Large intestine (tissue), 3 donors: ENCODE measurements at regions not wholly inside any gene's neighbourhood (a gene's known extent, or its start where the extent isn't known, plus 50 kb on each side); places are given as distances from the start of the nearest gene placed in this dataset.

ENCODE experiments used
- DNase-seq, 2 donors: peaks; one replicate each; pipeline versions ENCODE4 v3.0.0 to v3.0.0-alpha.2; 2013
- H3K27ac ChIP-seq: one replicate; pipeline ENCODE4 v1.5.1; 2013; ENCODE audit warnings: low read length
- H3K27me3 ChIP-seq: 2 replicates; pipeline ENCODE4 v1.6.1; 2013; ENCODE audit warnings: low read length; ENCODE audit not compliant: control insufficient read depth, insufficient read depth
- H3K36me3 ChIP-seq: 2 replicates; pipeline ENCODE4 v1.6.1; 2013; ENCODE audit warnings: low read length; ENCODE audit not compliant: control insufficient read depth, insufficient read depth
- H3K4me1 ChIP-seq: one replicate; pipeline ENCODE4 v1.6.1; 2013; ENCODE audit warnings: low read length; ENCODE audit not compliant: control insufficient read depth, insufficient read depth
- H3K4me3 ChIP-seq: one replicate; pipeline ENCODE4 v1.5.1; 2013; ENCODE audit warnings: low read length
- H3K9me3 ChIP-seq: one replicate; pipeline ENCODE4 v1.6.1; 2013; ENCODE audit warnings: mild to moderate bottlenecking, low read depth, low read length, moderate library complexity; ENCODE audit not compliant: control insufficient read depth
- WGBS: methylation state at CpG from one replicate; pipeline ENCODE4 v1.1.5; 2013; ENCODE audit warnings: low lambda C conversion rate; ENCODE audit not compliant: insufficient coverage; 5-methylcytosine and 5-hydroxymethylcytosine counted together

DNA sequence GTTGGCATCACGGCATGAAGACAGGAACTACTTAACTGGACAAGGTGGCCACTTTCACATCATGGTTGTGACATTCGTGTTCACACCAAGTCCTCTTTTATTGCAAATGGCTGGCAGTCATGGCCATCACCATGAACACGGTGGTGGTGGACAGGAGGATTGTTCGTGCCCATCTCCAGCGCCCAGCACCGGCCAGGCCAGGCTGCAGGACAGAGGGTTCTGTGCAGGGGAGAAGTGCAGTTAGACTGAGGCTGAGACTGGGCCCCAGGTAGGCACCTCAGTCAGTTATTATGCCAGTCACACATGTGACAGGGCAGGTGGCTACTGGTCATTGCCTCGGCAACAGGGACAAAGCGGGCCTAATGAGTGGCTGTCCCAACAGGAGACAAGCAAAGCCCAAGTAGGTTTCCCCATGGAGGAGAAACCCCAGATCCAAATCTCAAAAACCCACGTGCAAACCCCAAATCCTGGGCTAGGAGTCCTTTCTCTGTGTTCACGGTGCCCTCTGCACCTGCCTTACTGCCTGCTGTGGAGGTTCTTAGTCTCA is 468.1 kb upstream of the MYT1L start:
- H3K36me3 ChIP-seq, result no peaks in the 10 kb centered on the region
- no peak for DNase-seq
- no peaks in the 10 kb centered on the region for H3K27me3 ChIP-seq
- H3K9me3 ChIP-seq, result peaks cover 4% of the 10 kb centered on the region
- no peak overlapping the region for H3K27ac ChIP-seq
- H3K4me3 ChIP-seq, result no peak overlapping the region
- no peaks in the 10 kb centered on the region for H3K4me1 ChIP-seq
- whole genome bisulfite sequencing, result 80% methylated on average over 1 of the region's 10 CpGs

DNA sequence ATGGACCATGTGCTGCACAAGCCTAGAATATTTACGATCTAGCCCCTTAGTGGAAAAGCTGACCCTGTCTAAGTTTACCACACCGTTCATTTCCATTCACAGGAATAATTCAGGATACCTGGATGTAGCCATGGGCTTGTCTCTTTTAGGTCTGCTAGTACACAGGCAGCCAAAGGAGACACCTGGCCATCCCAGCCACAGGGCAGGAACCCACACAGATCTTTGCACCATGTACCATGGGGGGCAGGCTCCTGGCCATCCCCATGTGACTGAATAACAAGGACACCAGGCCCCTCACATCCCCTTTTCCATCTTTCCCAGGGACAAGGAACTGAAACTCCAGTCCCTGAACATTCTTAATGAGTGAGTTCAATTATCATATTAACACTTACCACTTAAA is 467.3 kb upstream of the MYT1L start:
- no peak for DNase-seq
- WGBS, result no CpG with 5 or more reads among the region's 2 CpGs
- no peaks in the 10 kb centered on the region for H3K27me3 ChIP-seq
- H3K27ac ChIP-seq, result no peak overlapping the region
- no peak overlapping the region for H3K4me3 ChIP-seq
- H3K4me1 ChIP-seq, result no peaks in the 10 kb centered on the region
- H3K9me3 ChIP-seq, result peaks cover 4% of the 10 kb centered on the region
- H3K36me3 ChIP-seq, result no peaks in the 10 kb centered on the region

DNA sequence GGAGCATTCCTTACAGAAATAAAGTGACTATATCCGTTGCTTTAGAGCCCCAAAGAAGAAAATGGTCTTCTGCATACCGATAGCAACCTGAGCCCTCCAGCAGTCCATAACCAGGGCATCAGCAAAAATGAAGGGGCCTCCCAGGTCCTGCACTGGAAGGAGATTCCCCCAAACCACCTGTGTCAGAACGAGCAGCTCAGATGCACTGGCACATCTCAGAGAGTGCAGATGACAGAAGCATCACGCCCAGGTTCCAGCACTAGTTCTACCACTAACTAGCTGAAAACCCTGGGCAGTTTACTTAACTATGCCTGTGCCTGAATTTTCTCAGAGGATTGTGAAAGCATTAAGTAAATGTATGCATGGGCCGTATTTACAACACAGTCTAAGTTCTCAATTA is 466.7 kb upstream of the MYT1L start:
- Histone ChIP-seq H3K27me3 (no peaks in the 10 kb centered on the region), H3K36me3 (no peaks in the 10 kb centered on the region), H3K4me1 (no peaks in the 10 kb centered on the region), H3K9me3 (peaks cover 4% of the 10 kb centered on the region), H3K4me3 (no peak overlapping the region), H3K27ac (no peak overlapping the region)
- DNase-seq, result no peak
- WGBS, result no CpG with 5 or more reads among the region's 5 CpGs

DNA sequence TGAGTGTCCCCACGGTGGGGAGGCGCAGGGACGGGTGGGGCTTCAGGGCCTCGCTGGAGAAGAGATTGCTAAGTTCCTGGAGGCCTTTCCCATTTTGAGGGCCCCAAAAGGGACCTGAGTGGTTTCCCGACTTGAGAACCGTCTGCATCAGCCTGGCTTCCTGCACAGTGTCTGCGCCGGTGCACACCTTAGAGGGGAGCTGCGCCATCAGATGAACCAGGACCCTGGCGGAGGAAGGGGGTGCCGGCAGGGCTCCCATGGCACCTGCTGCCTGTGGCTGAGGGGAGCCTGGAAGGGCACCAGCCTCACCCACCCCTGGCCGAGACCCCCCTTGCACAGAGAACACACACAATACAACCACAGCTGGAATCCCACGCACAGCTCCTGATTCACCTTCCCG is 465.1 kb upstream of the MYT1L start:
- Histone ChIP-seq H3K4me3 (no peak overlapping the region), H3K36me3 (no peaks in the 10 kb centered on the region), H3K27ac (no peak overlapping the region), H3K9me3 (peaks cover 4% of the 10 kb centered on the region), H3K27me3 (no peaks in the 10 kb centered on the region), H3K4me1 (no peaks in the 10 kb centered on the region)
- no CpG with 5 or more reads among the region's 14 CpGs for WGBS
- DNase-seq, result no peak

DNA sequence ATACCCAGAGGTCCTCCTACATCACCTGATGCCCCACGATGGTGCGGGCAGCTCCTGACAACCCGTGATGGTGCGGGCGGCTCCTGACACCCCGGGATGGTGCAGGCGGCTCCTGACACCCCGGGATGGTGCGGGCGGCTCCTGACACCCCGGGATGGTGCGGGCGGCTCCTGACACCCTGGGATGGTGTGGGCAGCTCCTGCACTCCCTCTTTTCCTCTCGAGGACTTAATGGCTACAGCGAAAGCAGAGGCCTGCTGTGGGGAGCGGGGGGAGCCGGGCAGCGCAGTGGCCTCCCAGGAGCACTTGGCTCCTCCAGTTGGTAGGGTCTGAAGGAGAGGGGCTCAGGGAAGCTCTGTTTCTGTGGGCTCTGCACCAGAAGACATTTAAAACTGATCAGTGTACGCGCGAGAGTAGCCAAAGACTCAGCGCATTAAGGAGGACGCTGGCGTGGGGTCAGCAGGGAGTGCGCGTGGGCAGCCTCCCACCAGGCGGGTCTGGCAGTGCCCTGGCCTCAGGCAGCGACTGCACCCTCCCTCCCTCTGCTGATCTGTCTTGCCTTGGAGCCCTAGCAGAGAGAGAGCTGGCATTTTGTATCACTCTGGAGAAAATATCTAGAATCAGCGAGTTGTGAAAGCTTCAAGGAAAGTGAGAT is 464.5 kb upstream of the MYT1L start:
- H3K4me1 ChIP-seq, result no peaks in the 10 kb centered on the region
- no peaks in the 10 kb centered on the region for H3K36me3 ChIP-seq
- no peaks in the 10 kb centered on the region for H3K27me3 ChIP-seq
- no peak overlapping the region for H3K27ac ChIP-seq
- WGBS, result no CpG with 5 or more reads among the region's 29 CpGs
- DNase-seq, result no peak
- peaks cover 4% of the 10 kb centered on the region for H3K9me3 ChIP-seq
- H3K4me3 ChIP-seq, result no peak overlapping the region

DNA sequence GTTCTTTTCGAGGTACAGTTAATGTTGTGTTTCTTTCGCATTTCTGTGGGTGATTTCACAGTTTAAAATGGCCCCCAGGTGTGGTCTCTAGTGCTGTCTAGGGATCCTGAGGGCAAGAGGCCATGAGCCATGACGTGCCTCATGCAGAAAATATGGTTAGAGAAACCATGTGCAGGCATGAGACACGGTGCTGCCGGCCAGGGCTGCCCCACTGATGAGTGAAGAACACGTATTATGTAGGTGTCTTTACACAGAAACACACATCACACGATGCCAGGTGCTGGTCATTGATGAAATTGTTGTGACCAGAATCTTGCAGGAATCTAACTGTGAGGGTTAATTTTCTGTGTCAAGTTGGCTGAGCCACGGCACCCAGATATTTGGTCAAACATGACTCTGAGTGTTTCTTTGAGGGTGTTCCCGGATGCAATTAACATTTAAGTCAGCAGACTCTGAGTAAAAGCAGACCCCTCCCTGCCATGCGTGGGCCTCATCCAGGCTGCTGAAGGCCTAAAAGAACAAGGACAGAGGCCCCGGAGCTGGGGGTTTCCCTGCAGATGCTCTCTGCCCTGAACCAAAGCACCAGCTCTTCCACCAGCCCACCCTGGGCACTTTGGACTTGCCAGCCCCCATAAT is 463.0 kb upstream of the MYT1L start:
- no peak overlapping the region for H3K4me3 ChIP-seq
- H3K9me3 ChIP-seq, result peaks cover 4% of the 10 kb centered on the region
- H3K36me3 ChIP-seq, result no peaks in the 10 kb centered on the region
- H3K4me1 ChIP-seq, result no peaks in the 10 kb centered on the region
- no peak overlapping the region for H3K27ac ChIP-seq
- no CpG with 5 or more reads among the region's 11 CpGs for WGBS
- no peaks in the 10 kb centered on the region for H3K27me3 ChIP-seq
- DNase-seq, result no peak

DNA sequence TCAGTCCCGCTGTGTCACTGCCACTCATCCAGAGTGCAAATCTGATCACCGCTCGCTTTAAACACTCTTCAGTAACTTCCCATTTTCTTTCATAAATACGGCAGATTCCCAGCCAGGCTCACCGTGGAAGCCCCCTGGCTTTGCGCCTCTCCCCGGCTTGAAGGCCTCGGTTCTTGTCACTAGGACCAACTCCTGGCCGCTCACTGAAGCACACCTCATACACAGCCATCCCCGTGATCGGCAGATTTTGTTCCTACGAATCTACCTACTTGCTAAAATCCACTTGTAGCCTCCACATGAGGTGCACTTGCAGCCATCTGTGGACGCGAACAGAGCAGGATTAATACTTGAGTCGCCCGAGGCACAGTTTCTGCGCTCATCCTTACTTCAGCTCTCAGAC is 462.4 kb upstream of the MYT1L start:
- Histone ChIP-seq H3K4me3 (no peak overlapping the region), H3K27ac (no peak overlapping the region), H3K27me3 (no peaks in the 10 kb centered on the region), H3K36me3 (no peaks in the 10 kb centered on the region), H3K9me3 (peaks cover 4% of the 10 kb centered on the region), H3K4me1 (no peaks in the 10 kb centered on the region)
- DNase-seq, result no peak
- WGBS, result 100% methylated on average over 1 of the region's 17 CpGs

DNA sequence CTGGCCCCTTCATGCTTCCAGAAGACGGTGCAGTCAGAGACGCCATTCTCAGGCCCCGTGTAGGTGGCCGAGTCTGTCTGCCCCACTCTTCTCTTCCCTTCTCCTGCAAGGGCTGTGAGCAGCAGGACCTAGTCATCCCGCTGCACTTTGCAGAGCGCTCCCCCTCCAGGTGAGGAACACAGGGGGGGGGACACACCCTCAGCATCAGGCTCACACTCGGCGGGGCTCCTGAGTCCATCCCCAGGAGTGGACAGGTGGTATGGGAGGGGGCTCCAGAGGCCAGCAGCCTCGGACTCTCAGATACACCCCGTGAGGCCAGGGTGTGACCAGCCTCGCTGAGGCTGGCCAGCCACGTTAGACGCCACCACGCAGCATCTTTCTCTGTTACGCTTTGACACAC is 460.5 kb upstream of the MYT1L start:
- no CpG with 5 or more reads among the region's 15 CpGs for WGBS
- no peaks in the 10 kb centered on the region for H3K27me3 ChIP-seq

DNA sequence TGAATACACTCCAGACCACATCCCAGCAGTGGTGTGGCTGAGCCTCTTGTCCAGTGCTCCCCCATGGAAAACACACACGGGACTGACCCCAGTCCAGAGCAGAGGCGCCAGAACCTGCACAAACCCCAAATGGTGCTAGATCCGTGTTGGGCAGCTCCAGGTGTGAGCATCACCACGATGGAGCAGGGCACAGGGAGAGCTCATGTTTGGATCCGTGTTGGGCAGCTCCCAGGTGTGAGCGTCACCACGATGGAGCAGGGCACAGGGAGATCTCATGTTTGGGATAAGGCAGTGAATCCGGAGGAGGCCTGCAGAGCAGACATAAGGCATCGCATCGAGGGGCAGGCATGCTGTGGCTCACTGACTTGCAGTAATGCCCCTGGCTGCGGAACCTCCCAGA is 460.0 kb upstream of the MYT1L start:
- Histone ChIP-seq H3K9me3 (peaks cover 4% of the 10 kb centered on the region), H3K4me3 (no peak overlapping the region), H3K27ac (no peak overlapping the region), H3K4me1 (no peaks in the 10 kb centered on the region), H3K27me3 (no peaks in the 10 kb centered on the region), H3K36me3 (no peaks in the 10 kb centered on the region)
- no peak for DNase-seq
- no CpG with 5 or more reads among the region's 11 CpGs for WGBS

More for the DNA sequence above, 460.5 kb upstream of the MYT1L start:
- DNase-seq, result no peak
- H3K9me3 ChIP-seq, result peaks cover 4% of the 10 kb centered on the region
- H3K4me1 ChIP-seq, result no peaks in the 10 kb centered on the region
- no peak overlapping the region for H3K27ac ChIP-seq
- H3K36me3 ChIP-seq, result no peaks in the 10 kb centered on the region
- no peak overlapping the region for H3K4me3 ChIP-seq

DNA sequence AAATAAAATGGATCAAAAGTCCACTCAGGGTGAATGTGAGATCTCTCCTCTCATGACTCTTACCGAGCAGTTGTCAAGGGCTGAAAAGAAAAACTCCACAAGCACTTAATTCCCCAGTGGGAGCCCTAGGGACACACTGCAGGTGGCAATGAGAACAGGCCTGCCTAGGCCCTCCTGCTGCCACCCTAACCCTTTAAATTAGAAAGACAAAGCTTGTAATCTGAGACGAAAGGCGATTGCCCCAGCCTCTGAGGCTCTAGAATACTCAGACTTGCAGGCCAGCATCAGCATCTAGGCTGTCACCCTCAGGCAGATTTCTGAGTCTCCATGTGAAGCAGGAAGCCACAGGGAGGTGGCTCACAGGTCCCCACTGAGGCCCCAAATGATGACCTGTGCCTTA is 457.0 kb upstream of the MYT1L start:
- no peak overlapping the region for H3K4me3 ChIP-seq
- H3K36me3 ChIP-seq, result no peaks in the 10 kb centered on the region
- no peaks in the 10 kb centered on the region for H3K4me1 ChIP-seq
- H3K27me3 ChIP-seq, result no peaks in the 10 kb centered on the region
- no peak for DNase-seq
- H3K27ac ChIP-seq, result no peak overlapping the region
- no CpG with 5 or more reads among the region's 3 CpGs for WGBS
- no peaks in the 10 kb centered on the region for H3K9me3 ChIP-seq
